SJCRH30 (cell line): ENCODE measurements at regions not wholly inside any gene's neighbourhood (a gene's known extent, or its start where the extent isn't known, plus 50 kb on each side); places are given as distances from the start of the nearest gene placed in this dataset.
"Not testable (repeated sequence)": the region's sequence is repeated elsewhere in the genome, so short reads cannot be mapped to it uniquely, and the experiment has no call there.

ENCODE experiments used
- DNase-seq, 2 experiments: peaks; one replicate each; pipeline ENCODE4 v3.0.0-alpha.2; 2015 to 2020
- H3K27ac ChIP-seq: fragments of 250-450 bp; sonication (Bioruptor Pico); 2 replicates; pipeline ENCODE4 v1.5.1; 2020; ENCODE audit warnings: mild to moderate bottlenecking, moderate library complexity
- H3K27me3 ChIP-seq: fragments of 250-450 bp; sonication (Bioruptor Pico); 2 replicates; pipeline ENCODE4 v1.5.1; 2020; ENCODE audit warnings: mild to moderate bottlenecking, moderate library complexity
- H3K36me3 ChIP-seq: fragments of 250-450 bp; sonication (Bioruptor Pico); 2 replicates; pipeline ENCODE4 v1.5.1; 2020; ENCODE audit warnings: mild to moderate bottlenecking, moderate library complexity
- H3K4me1 ChIP-seq: fragments of 250-450 bp; sonication (Bioruptor Pico); 2 replicates; pipeline ENCODE4 v1.5.1; 2020; ENCODE audit warnings: mild to moderate bottlenecking, moderate library complexity
- H3K4me3 ChIP-seq: fragments of 250-450 bp; sonication (Bioruptor Pico); 2 replicates; pipeline ENCODE4 v1.5.1; 2020; ENCODE audit warnings: mild to moderate bottlenecking, moderate library complexity
- H3K9me3 ChIP-seq: fragments of 250-450 bp; sonication (Bioruptor Pico); replicated peaks from 2 replicates; pipeline ENCODE4 v1.5.1; 2020; ENCODE audit warnings: mild to moderate bottlenecking, moderate library complexity

DNA sequence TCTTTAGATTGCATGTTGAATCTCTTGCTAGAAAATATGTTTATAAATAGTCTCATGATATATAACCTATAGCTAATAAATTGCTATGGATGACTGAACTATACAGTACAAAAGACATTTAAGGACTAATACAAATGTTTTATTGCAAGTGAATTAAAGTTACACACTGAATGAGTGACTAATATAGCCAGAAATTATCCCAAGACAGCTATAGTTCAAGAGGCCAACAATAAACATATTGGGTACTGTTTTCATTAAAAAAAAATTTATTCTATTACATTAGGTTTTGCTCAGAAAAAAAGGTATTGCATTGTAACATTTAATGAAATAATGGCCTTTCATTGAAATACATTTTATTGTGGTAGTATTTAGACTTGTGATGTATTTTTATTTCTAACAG, 819.1 kb downstream of the TRIML1 start:
- DNase-seq, result no peak
- Histone ChIP-seq H3K27me3 (no peaks in the 10 kb centered on the region), H3K36me3 (no peaks in the 10 kb centered on the region)

DNA sequence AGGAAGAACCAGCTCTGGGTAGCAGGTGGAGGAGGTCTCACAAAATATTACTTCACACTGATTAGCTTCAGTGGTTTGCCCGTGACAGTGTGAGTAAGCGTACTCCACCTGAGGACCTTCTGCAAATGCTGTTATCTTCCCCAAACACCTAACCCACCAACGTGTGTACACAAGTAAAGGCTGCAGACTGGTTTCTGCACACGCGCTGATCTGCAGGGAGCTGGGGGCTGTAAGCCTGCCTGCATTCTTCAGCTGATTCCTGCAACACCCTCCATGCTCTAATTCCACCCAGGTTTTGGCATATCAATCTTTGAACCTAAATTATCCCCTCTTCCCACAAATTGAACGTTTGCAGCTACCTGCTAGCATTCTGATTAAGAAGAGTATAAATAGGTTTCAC, 820.2 kb downstream of the TRIML1 start:
- Histone ChIP-seq H3K27ac (no peak overlapping the region), H3K27me3 (no peaks in the 10 kb centered on the region), H3K9me3 (no peaks in the 10 kb centered on the region), H3K36me3 (no peaks in the 10 kb centered on the region), H3K4me3 (no peak overlapping the region), H3K4me1 (no peaks in the 10 kb centered on the region)
- no peak for DNase-seq

More for the DNA sequence above, 819.1 kb downstream of the TRIML1 start:
- Histone ChIP-seq H3K4me3 (no peak overlapping the region), H3K9me3 (no peaks in the 10 kb centered on the region), H3K4me1 (no peaks in the 10 kb centered on the region), H3K27ac (no peak overlapping the region)

- Histone ChIP-seq H3K27me3 (no peaks in the 10 kb centered on the region), H3K4me3 (no peak overlapping the region), H3K9me3 (no peaks in the 10 kb centered on the region), H3K36me3 (no peaks in the 10 kb centered on the region), H3K4me1 (no peaks in the 10 kb centered on the region), H3K27ac (no peak overlapping the region)
- no peak for DNase-seq
Measured at GRCh38 chr4:188960411-188961093, 821.3 kb downstream of the TRIML1 start.

DNA sequence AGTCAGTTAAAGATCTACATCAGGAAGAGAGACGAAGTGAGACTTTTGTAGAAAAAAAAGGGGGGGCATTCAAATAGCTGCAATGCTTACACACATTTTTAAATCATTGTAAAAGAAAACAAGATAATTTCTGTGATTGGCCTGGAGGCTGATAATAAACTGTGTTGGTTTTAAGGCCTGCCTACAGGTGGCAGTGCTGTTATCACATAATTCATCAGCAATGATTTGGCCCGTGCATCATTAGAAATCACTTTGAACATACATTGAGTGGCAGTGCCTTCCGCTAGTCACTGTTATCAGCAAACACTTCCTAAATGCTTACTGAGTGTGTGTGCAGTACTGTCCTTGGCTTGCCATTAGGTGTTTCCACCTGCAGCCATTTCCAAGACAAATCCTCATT, 831.9 kb downstream of the TRIML1 start:
- H3K9me3 ChIP-seq, result no peaks in the 10 kb centered on the region
- DNase-seq, result peak in 1 of 2 experiments; percentile 51
- no peak overlapping the region for H3K4me3 ChIP-seq
- H3K27me3 ChIP-seq, result no peaks in the 10 kb centered on the region
- H3K27ac ChIP-seq, result no peak overlapping the region
- H3K36me3 ChIP-seq, result no peaks in the 10 kb centered on the region
- H3K4me1 ChIP-seq, result peaks cover 5% of the 10 kb centered on the region

DNA sequence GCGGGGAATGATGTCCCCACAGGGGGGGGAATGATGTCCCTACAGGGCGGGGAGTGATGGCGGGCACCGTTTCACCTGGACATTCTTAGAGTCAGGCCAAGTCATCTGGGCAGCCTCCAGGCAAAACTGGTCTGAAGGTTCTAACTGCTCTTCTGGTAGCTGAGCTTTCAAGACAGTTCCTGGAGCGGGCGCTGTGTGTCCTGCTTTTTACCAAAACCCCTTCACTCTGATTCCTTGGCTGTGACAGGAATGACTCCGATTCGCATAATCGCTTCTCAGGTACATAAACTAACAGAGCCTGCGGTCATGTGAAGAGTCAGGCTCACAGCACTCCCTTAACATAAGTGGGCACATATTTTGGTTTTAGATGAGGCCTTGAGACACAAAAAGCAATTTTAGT, 836.0 kb downstream of the TRIML1 start:
- no peak overlapping the region for H3K27ac ChIP-seq
- DNase-seq, result no peak
- no peaks in the 10 kb centered on the region for H3K27me3 ChIP-seq

GRCh38 chr4:188976644-188977115, 837.4 kb downstream of the TRIML1 start:
- H3K36me3 ChIP-seq, result no peaks in the 10 kb centered on the region
- H3K4me1 ChIP-seq, result peaks cover 8% of the 10 kb centered on the region
- DNase-seq, result peak; percentile 46 to 75
- no peaks in the 10 kb centered on the region for H3K27me3 ChIP-seq
- H3K27ac ChIP-seq, result peak overlapping the region; percentile 47
- H3K9me3 ChIP-seq, result no peaks in the 10 kb centered on the region
- H3K4me3 ChIP-seq, result peak overlapping the region; percentile 28

More for the DNA sequence above, 836.0 kb downstream of the TRIML1 start:
- H3K4me1 ChIP-seq, result peaks cover 8% of the 10 kb centered on the region
- H3K36me3 ChIP-seq, result no peaks in the 10 kb centered on the region
- H3K4me3 ChIP-seq, result no peak overlapping the region
- no peaks in the 10 kb centered on the region for H3K9me3 ChIP-seq

GRCh38 chr4:188977232-188977631, 838.0 kb downstream of the TRIML1 start:
- not testable (repeated sequence) for H3K27ac ChIP-seq, H3K9me3 ChIP-seq, H3K4me3 ChIP-seq, H3K27me3 ChIP-seq, H3K36me3 ChIP-seq, H3K4me1 ChIP-seq, DNase-seq

DNA sequence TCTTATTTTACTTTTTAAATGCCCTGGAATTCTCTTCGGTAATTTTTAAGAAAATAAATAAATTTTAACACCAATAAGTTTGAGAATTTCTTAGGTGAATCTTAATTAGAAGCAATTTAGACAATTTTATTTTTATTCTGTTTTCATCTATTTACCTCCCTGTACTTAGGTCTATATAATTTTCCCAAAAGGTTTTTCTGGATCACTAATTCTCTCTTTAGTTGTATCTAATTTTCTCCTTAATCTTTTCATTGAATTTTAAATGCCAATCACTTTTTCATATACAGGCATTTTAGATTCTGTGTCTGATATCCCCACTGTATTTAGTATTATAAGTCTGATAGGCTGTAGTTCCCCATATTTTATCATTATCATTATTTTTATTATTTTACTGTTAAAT, 845.3 kb downstream of the TRIML1 start:
- Histone ChIP-seq H3K4me1 (peaks cover 8% of the 10 kb centered on the region; the same call in 1 of the 2 replicates), H3K36me3 (no peaks in the 10 kb centered on the region), H3K27me3 (no peaks in the 10 kb centered on the region), H3K4me3 (no peak overlapping the region), H3K9me3 (no peaks in the 10 kb centered on the region), H3K27ac (no peak overlapping the region)
- DNase-seq, result no peak

GRCh38 chr4:188986271-188986689, 847.0 kb downstream of the TRIML1 start:
- Histone ChIP-seq H3K4me3 (no peak overlapping the region), H3K27ac (peak overlapping the region; percentile 54), H3K9me3 (no peaks in the 10 kb centered on the region), H3K36me3 (no peaks in the 10 kb centered on the region), H3K27me3 (no peaks in the 10 kb centered on the region), H3K4me1 (peaks cover 8% of the 10 kb centered on the region; the same call in 1 of the 2 replicates)
- peak; percentile 40 to 78 for DNase-seq

DNA sequence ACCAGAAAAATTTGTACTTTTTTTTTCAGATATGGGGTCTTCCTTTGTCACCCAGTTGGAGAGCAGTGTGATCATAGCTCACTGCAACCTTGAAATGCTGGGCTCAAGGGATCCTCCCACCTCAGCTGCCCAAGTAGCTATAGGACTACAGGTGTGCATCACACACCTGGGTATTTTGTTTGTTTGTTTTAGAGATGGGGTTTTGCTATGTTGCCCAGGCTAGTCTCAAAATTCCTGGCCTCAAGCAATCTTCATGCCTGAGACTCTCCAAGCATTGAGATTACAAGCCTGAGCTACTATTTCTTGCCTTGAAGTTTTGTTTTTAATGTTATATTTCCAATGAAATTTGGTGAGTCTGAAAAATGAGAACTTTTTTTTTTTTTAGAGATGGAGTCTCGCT, 847.8 kb downstream of the TRIML1 start:
- H3K4me3 ChIP-seq, result no peak overlapping the region
- H3K36me3 ChIP-seq, result no peaks in the 10 kb centered on the region
- peak overlapping the region; percentile 54 for H3K27ac ChIP-seq
- H3K27me3 ChIP-seq, result no peaks in the 10 kb centered on the region
- peaks cover 8% of the 10 kb centered on the region; the same call in 1 of the 2 replicates for H3K4me1 ChIP-seq
- no peaks in the 10 kb centered on the region for H3K9me3 ChIP-seq
- no peak for DNase-seq

DNA sequence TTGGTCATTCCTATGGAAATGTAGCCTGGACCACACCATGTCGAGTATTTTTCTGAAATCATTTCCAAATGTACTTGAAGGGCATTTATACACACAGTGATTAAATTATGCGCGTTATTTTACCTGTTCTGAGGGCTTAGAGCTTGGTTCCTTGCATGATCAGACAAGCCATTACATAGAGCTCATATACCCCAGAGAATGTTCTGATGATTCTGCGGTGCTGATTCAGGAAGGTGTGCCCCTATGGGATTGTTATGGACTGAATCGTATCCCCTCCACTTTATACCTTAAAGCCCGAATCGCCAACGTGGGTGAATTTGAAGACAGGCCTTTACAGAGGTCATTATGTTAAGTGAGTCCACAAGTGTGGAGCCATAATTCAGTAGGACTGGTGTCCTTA, 848.9 kb downstream of the TRIML1 start:
- no peaks in the 10 kb centered on the region for H3K27me3 ChIP-seq
- DNase-seq, result no peak
- H3K27ac ChIP-seq, result no peak overlapping the region
- H3K4me1 ChIP-seq, result peaks cover 8% of the 10 kb centered on the region; the same call in 1 of the 2 replicates
- H3K36me3 ChIP-seq, result no peaks in the 10 kb centered on the region
- no peaks in the 10 kb centered on the region for H3K9me3 ChIP-seq
- no peak overlapping the region for H3K4me3 ChIP-seq

DNA sequence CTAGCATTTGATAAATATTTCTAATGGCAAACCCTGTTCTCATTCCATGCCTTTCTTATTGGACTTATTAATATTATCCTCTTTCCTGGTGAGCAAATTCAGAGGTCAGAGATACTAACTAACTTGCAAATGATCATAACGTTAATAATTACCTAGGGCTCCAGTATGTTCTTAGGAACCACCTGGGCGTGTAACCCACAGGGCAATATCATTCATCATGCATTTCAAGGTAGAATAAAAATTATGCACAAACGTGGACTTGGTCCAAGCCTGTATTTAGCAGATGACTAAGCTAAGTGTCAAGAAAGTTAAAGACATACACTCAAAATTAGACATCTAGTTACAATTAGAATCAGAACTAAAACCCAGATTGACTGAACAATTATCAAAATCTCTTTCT, 850.1 kb downstream of the TRIML1 start:
- Histone ChIP-seq H3K4me1 (peaks cover 8% of the 10 kb centered on the region; the same call in 1 of the 2 replicates), H3K27ac (no peak overlapping the region)
- DNase-seq, result no peak

GRCh38 chr4:188992706-188993105, 853.5 kb downstream of the TRIML1 start:
- no peaks in the 10 kb centered on the region for H3K4me1 ChIP-seq
- no peaks in the 10 kb centered on the region for H3K9me3 ChIP-seq
- DNase-seq, result no peak
- no peak overlapping the region for H3K4me3 ChIP-seq
- H3K27me3 ChIP-seq, result no peaks in the 10 kb centered on the region
- no peaks in the 10 kb centered on the region for H3K36me3 ChIP-seq
- H3K27ac ChIP-seq, result no peak overlapping the region

More for the DNA sequence above, 850.1 kb downstream of the TRIML1 start:
- Histone ChIP-seq H3K27me3 (no peaks in the 10 kb centered on the region), H3K4me3 (no peak overlapping the region), H3K36me3 (no peaks in the 10 kb centered on the region), H3K9me3 (no peaks in the 10 kb centered on the region)

DNA sequence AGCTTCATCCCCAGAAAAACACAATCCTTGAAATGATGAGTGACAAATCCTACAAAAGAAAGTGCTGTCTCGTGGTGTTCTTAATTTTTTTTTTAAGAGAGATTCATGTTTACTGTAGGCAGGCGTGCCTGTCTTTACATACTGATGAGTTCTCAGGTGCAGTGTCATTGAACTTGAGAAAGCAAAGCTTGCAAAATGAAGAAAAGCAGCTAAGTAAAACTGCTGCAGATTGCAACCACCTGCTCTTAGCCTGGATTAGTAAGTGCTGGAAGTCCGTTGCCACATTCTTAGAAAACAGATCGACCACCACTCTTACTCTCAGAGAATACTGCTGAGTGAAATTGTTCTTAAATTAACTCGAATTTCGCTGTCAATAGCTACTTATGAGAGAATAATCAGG, 854.6 kb downstream of the TRIML1 start:
- no peaks in the 10 kb centered on the region for H3K9me3 ChIP-seq
- H3K27me3 ChIP-seq, result no peaks in the 10 kb centered on the region
- H3K27ac ChIP-seq, result no peak overlapping the region
- no peaks in the 10 kb centered on the region for H3K36me3 ChIP-seq
- H3K4me1 ChIP-seq, result no peaks in the 10 kb centered on the region
- no peak for DNase-seq
- H3K4me3 ChIP-seq, result no peak overlapping the region

GRCh38 chr4:189001283-189001970, 862.2 kb downstream of the TRIML1 start:
- Histone ChIP-seq H3K9me3 (no peaks in the 10 kb centered on the region), H3K4me1 (no peaks in the 10 kb centered on the region), H3K4me3 (no peak overlapping the region), H3K27me3 (no peaks in the 10 kb centered on the region), H3K27ac (no peak overlapping the region), H3K36me3 (no peaks in the 10 kb centered on the region)
- DNase-seq, result peak in 1 of 2 experiments; percentile 29
